ENCODE measurements at regions not wholly inside any gene's neighbourhood (a gene's known extent, or its start where the extent isn't known, plus 50 kb on each side); places are given as distances from the start of the nearest gene placed in this dataset.
"Not testable (repeated sequence)": the region's sequence is repeated elsewhere in the genome, so short reads cannot be mapped to it uniquely, and the experiment has no call there.

GRCh38 chr4:112951362-112952312, 97.8 kb upstream of the ANK2 start:
- peak; percentile 92 for FAIRE-seq

- FAIRE-seq = no peak
Observed at GRCh38 chr4:112952313-112952700, 97.1 kb upstream of the ANK2 start.

- FAIRE-seq = no peak
Observed at GRCh38 chr4:112953262-112953661, 96.2 kb upstream of the ANK2 start.

GRCh38 chr4:112954286-112954685, 95.2 kb upstream of the ANK2 start:
- FAIRE-seq = no peak

GRCh38 chr4:112956484-112956896, 93.0 kb upstream of the ANK2 start:
- no peak for FAIRE-seq

- not testable (repeated sequence) for FAIRE-seq
Observed at GRCh38 chr4:112957764-112958163, 91.7 kb upstream of the ANK2 start.

- FAIRE-seq = no peak
Observed at GRCh38 chr4:112966701-112967488, 82.6 kb upstream of the ANK2 start.

- FAIRE-seq = no peak
Observed at GRCh38 chr4:112968451-112969159, 80.8 kb upstream of the ANK2 start.

- no peak for FAIRE-seq
Observed at GRCh38 chr4:112970903-112971302, 78.5 kb upstream of the ANK2 start.

- no peak for FAIRE-seq
Observed at GRCh38 chr4:112973750-112974251, 75.7 kb upstream of the ANK2 start.

GRCh38 chr4:112975567-112976355, 73.7 kb upstream of the ANK2 start:
- FAIRE-seq = no peak

GRCh38 chr4:112978691-112979472, 70.6 kb upstream of the ANK2 start:
- FAIRE-seq = no peak

- FAIRE-seq = no peak
Observed at GRCh38 chr4:112979881-112980421, 69.5 kb upstream of the ANK2 start.

- FAIRE-seq = no peak
Observed at GRCh38 chr4:112982680-112983079, 66.8 kb upstream of the ANK2 start.

GRCh38 chr4:112994732-112995464, 54.6 kb upstream of the ANK2 start:
- no peak for FAIRE-seq
